Cerebellar nuclear complex (tissue), 1 donor: ENCODE measurements at regions not wholly inside any gene's neighbourhood (a gene's known extent, or its start where the extent isn't known, plus 50 kb on each side); places are given as distances from the start of the nearest gene placed in this dataset.

Experiments used
- DNase-seq, 2 experiments: peaks; one replicate each; lab custom pipeline; 2025; lab: John Stamatoyannopoulos, UW

DNA sequence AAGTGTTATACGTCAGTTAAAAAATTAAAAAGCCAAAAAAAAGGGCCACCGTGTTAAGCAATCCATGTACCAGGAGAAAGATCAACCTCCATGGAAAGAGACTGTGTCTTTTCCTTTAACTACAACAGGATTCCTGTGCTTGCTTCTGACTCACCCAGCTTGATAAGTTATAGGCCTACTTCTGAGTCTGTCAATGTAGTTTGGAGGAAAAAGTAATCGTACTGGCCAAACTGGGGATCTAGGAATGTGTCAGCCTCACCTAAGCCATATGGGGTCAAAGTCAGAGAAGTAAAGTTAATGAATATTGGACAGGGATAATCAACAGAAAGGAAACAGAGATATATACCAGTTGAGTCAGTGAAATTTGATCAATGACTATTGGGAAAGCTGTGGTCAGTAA is 470.8 kb upstream of the SLIT2 start:
- DNase-seq, result no peak

GRCh38 chr4:19776929-19777328 is 474.8 kb upstream of the SLIT2 start:
- DNase-seq, result no peak

DNA sequence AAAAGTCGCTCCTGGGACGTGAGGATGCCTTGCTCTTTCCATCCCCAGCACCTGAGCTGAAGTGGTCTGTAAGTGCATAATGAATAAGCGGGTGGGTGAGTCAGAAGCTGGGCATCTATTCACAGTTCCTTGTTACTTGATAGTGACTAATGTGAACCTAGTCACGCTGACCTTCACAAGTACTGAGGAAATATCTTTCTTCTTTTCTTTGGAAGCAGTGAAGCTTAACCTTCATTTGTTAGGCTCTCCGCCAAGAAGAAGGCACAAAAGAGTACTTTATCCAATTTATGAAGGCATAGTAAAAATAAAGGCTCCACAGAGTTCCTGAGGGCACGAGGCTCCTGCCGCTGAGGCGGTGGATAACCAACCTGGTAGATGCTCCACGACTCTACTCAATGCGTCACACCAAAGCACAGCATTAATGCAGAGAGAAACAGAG is 475.7 kb upstream of the SLIT2 start:
- DNase-seq, result no peak

DNA sequence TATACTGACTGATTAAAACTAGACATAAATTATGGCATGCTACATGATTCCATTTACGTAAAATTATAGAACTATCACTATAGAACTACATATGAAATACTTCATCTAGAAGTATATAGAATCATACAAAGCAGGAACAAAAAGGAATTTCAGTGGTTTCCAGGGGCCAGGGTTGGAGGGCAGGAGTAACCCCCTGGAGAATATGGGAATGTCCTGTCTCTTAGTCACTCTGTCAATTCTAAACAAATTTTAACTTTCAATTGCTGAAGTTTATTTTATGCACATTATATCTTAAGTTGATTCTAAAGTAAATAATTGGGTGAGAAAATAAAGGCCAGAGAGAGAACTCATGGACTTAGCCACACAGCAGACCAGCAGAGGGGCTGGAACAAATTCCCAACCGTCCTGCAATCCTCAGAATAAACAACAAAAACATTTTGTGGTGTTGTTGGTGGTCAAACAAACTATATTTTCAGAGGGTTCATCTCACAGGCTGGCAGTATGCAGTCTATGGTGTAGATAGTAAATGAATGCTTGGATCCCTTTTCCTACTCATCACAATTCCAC is 476.9 kb upstream of the SLIT2 start:
- no peak for DNase-seq

DNA sequence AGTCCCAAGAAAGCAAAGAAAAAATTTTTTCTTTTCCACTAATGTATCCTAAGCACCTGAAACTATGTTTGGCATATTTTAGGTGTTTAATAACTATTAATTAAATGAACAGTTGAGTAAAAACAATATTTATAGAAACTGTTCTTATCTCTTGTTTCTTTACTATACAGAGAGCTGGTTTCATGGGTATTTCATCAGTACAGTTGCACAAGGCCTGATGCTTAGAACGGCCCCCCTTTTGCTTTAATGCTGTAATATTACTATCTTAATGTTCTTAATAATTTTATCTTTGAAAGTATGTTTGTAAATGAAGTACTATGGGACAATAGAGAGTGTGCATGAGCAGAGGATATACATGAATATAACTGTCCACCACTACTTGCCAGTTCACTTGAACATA is 479.1 kb upstream of the SLIT2 start:
- no peak for DNase-seq

DNA sequence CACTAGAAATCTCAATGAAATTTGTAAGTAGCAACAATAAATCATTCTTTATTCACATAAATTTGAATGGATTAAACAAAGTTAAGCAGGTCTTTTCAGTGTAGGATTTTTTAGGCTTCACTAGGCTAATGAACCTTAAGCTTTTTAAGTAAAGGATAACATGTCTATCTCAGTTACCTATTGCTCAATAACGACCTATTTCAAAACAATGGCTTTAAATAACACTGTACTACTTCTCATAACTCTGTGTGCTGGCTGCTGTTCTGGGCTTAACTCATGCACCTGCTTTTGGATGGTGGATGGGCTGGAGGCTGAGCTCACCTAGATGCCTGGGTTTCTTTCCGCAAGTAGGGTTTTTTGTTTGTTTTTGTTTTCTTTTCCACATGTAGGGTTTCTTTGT is 495.0 kb upstream of the SLIT2 start:
- no peak for DNase-seq

DNA sequence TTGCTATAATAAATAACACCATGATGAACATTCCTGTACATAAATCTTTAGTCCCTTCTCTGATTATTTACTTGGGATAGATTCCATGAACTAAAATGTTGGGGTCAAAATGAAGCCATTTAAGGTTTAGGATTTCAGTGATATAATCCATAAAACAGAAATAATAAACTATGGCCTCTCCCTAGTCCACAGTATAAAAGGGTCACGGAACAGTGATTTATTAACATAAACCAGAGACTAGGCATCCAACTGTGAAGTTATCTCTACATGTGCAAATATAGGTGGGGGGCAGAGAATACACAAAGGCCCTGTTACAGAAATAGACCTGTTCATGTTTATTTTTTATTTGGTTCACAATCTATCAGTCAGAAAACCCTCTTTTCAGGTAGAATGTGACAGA is 499.1 kb upstream of the SLIT2 start:
- no peak for DNase-seq

GRCh38 chr4:19748519-19749479 is 502.9 kb upstream of the SLIT2 start:
- no peak for DNase-seq

DNA sequence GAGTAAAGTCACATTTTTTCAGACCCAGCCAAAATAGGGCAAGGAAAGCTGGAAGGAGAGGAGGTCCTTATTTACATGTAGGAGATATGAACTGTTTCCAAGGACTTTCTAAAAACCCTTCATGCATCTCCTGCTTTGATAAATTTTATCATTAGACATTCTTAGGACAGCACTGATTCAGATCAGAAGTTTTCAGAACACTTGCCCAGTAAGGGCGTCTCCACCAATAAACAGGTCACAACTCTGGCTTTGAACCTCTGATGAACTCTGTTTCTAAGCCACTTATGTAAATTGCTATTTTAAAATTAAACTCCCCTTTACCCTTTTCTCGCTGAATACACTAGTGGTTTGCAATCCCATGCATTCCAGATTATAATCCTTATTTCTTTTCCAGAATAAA is 505.3 kb upstream of the SLIT2 start:
- DNase-seq, result no peak

DNA sequence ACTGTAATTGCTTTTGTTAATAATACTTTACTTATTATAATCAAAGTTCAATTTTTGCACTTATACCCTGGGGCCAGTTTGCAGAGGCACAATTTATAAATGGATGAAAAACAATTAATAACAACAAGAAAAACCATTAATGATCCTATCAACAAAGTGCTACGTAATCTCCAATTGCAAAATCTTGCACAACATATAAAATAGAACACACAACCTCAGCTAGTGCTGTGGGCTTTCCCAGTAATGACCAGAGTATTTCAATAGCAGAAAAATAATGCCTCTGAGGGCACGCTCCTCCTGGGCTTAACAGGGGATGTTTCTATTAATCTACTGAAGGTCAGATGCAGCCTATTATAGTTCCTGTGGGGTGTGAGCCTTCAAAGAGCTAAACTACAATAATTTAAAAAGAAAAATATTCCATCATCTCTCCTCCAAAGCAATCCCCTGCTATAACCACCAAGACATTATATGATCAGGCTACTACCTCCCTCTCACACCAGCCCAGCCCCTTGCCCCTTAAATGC is 508.5 kb upstream of the SLIT2 start:
- DNase-seq, result no peak

DNA sequence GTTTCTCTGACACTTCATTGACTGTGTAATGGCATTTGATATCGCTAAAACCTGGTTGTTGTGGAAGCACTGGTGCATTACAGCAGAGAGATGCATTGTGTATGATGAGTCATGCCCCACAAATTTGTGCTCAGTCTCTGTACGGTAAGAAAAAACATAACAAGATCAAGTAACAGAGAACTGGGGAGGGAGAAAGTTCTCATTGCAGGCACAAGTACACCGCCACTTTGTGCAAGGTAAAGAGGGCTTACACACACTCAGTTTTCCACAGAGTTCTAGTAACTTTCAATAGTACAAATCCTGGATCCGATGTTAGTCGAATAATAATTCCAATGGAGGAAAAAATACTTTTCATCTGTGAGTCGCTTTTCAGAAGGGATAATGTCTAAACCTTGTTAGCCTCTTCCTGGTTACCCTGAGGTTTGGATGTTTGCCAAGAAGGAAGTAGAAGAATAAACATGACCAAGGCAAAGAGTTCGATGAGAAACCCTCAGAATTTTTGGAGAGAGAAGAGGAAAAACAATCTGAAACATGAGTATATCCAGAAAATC is 512.5 kb upstream of the SLIT2 start:
- no peak for DNase-seq

GRCh38 chr4:19736968-19737756 is 514.5 kb upstream of the SLIT2 start:
- no peak for DNase-seq

DNA sequence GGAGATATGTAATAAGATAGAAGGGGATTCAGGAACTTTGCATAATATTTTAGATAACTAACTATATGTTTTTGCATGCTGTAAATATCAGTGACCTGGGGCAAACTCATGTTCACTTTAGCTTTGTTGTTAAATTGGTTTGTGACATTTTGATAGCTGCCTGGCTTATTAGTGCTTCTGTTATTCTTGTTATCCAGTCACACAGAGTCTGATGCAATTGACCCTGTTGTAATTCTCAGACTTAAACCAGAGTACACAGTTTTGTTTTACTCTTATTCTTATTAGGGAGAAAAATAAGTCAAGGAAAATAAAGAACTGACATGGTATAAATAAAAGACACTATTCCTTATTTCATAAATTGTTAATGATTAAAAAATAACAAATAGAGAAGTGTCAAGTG is 516.7 kb upstream of the SLIT2 start:
- DNase-seq, result no peak

GRCh38 chr4:19729886-19730651 is 521.6 kb upstream of the SLIT2 start:
- no peak for DNase-seq

DNA sequence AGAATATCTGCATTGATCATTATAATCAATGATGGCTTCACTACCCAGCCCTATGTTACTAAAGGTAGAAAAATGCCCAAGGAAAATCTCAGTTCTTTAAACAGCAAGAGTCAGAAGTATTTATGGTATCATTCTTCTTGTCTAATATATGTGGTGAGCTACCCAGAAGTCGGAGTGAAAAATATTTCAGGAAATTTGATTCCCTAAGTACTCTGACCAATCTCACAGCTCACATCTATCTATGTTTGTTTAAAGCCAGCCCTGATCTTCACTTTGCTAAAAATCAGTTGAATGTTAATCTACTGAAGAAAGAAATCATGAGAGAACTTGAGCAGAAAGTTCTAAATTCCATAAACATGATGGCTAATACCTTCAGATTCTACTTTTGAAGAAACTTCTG is 522.9 kb upstream of the SLIT2 start:
- no peak for DNase-seq

DNA sequence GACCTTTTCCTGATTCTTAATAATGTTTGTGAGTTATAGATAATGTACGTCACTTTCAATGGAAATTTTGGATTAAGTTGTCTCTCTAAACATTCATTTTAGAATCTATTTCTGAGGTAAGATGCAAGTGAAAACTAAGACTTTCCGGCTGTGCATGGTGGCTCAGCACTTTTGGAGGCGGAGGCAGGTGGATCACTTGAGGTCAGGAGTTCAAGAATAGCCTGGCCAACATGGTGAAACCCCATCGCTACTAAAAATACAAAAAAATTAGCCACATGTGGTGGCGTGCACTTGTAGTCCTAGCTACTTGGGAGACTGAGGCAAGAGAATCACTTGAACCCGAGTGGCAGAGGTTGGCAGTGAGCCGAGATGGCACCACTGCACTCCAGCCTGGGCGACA is 524.6 kb upstream of the SLIT2 start:
- no peak for DNase-seq

- no peak for DNase-seq
Observed at GRCh38 chr4:19725130-19725529, 526.6 kb upstream of the SLIT2 start.

GRCh38 chr4:19722404-19722803 is 529.3 kb upstream of the SLIT2 start:
- no peak for DNase-seq

- DNase-seq, result no peak
Observed at GRCh38 chr4:19721587-19721986, 530.1 kb upstream of the SLIT2 start.

- no peak for DNase-seq
Observed at GRCh38 chr4:19720610-19721009, 531.1 kb upstream of the SLIT2 start.

- DNase-seq, result no peak
Observed at GRCh38 chr4:19720190-19720589, 531.5 kb upstream of the SLIT2 start.
